IPS-18a (cell line): ENCODE measurements at regions not wholly inside any gene's neighbourhood (a gene's known extent, or its start where the extent isn't known, plus 50 kb on each side); places are given as distances from the start of the nearest gene placed in this dataset.

Experiments used
- H3K27ac ChIP-seq: one replicate; pipeline ENCODE4 v1.5.1; 2013; ENCODE audit warnings: low read length
- H3K27me3 ChIP-seq: one replicate; pipeline ENCODE4 v1.6.1; 2013; ENCODE audit warnings: mild to moderate bottlenecking, low read length; ENCODE audit not compliant: control insufficient read depth, insufficient read depth
- H3K36me3 ChIP-seq: one replicate; pipeline ENCODE4 v1.6.1; 2013; ENCODE audit warnings: low read depth, low read length; ENCODE audit not compliant: control insufficient read depth
- H3K4me1 ChIP-seq: one replicate; pipeline ENCODE4 v1.6.1; 2013; ENCODE audit warnings: low read depth, low read length; ENCODE audit not compliant: control insufficient read depth
- H3K4me3 ChIP-seq: one replicate; pipeline ENCODE4 v1.5.1; 2013; ENCODE audit warnings: low read length
- H3K9ac ChIP-seq: one replicate; pipeline ENCODE4 v1.6.1; 2013; ENCODE audit warnings: mild to moderate bottlenecking, low read length, moderate library complexity
- H3K9me3 ChIP-seq: one replicate; pipeline ENCODE4 v1.6.1; 2013; ENCODE audit warnings: low read depth, low read length; ENCODE audit not compliant: control insufficient read depth

GRCh38 chr6:134821397-134821796, 128.5 kb downstream of the ALDH8A1 start:
- H3K27ac ChIP-seq: no peak overlapping the region
- no peaks in the 10 kb centered on the region for H3K4me1 ChIP-seq
- no peak overlapping the region for H3K9ac ChIP-seq
- H3K27me3 ChIP-seq: no peaks in the 10 kb centered on the region
- H3K36me3 ChIP-seq: no peaks in the 10 kb centered on the region
- no peak overlapping the region for H3K4me3 ChIP-seq
- no peaks in the 10 kb centered on the region for H3K9me3 ChIP-seq

- H3K9ac ChIP-seq: no peak overlapping the region
- no peaks in the 10 kb centered on the region for H3K9me3 ChIP-seq
- no peak overlapping the region for H3K4me3 ChIP-seq
- no peak overlapping the region for H3K27ac ChIP-seq
- no peaks in the 10 kb centered on the region for H3K36me3 ChIP-seq
- H3K27me3 ChIP-seq: no peaks in the 10 kb centered on the region
- H3K4me1 ChIP-seq: no peaks in the 10 kb centered on the region
Observed at GRCh38 chr6:134819863-134820800, 129.8 kb downstream of the ALDH8A1 start.

DNA sequence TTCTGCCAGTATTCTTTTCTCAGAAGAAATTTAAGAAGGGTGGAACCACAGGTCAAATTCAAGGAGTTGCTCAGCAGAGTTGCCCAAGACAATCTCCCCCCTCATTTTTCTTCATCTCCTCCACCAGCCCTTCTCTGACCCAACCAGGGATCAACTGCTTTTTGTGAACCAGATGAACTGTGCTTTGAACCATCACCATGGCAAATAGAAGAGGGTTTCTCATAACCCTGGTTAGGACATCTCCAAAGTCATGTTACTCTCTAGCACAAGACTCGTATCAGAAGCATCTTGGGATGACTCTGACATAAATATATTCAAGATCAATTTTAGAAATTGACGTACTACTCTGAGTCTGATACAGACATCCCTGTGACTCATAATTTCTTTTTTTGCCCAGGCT, 130.7 kb downstream of the ALDH8A1 start:
- H3K36me3 ChIP-seq: no peaks in the 10 kb centered on the region
- H3K4me3 ChIP-seq: no peak overlapping the region

GRCh38 chr6:134817448-134817847, 132.5 kb downstream of the ALDH8A1 start:
- Histone ChIP-seq H3K27me3 (no peaks in the 10 kb centered on the region), H3K4me3 (no peak overlapping the region), H3K36me3 (no peaks in the 10 kb centered on the region), H3K9ac (no peak overlapping the region), H3K4me1 (no peaks in the 10 kb centered on the region), H3K27ac (no peak overlapping the region), H3K9me3 (no peaks in the 10 kb centered on the region)

More for the DNA sequence above, 130.7 kb downstream of the ALDH8A1 start:
- no peaks in the 10 kb centered on the region for H3K4me1 ChIP-seq
- H3K9ac ChIP-seq: no peak overlapping the region
- H3K27me3 ChIP-seq: no peaks in the 10 kb centered on the region
- no peak overlapping the region for H3K27ac ChIP-seq
- no peaks in the 10 kb centered on the region for H3K9me3 ChIP-seq

- H3K9ac ChIP-seq: no peak overlapping the region
- no peak overlapping the region for H3K4me3 ChIP-seq
- H3K4me1 ChIP-seq: no peaks in the 10 kb centered on the region
- H3K27me3 ChIP-seq: no peaks in the 10 kb centered on the region
- H3K36me3 ChIP-seq: no peaks in the 10 kb centered on the region
- no peak overlapping the region for H3K27ac ChIP-seq
- no peaks in the 10 kb centered on the region for H3K9me3 ChIP-seq
Observed at GRCh38 chr6:134816780-134817179, 133.1 kb downstream of the ALDH8A1 start.

GRCh38 chr6:134816300-134816699, 133.6 kb downstream of the ALDH8A1 start:
- Histone ChIP-seq H3K4me3 (no peak overlapping the region), H3K4me1 (no peaks in the 10 kb centered on the region), H3K27ac (no peak overlapping the region), H3K27me3 (no peaks in the 10 kb centered on the region), H3K9ac (no peak overlapping the region), H3K36me3 (no peaks in the 10 kb centered on the region), H3K9me3 (no peaks in the 10 kb centered on the region)

- Histone ChIP-seq H3K9me3 (no peaks in the 10 kb centered on the region), H3K27me3 (no peaks in the 10 kb centered on the region), H3K27ac (no peak overlapping the region), H3K4me1 (no peaks in the 10 kb centered on the region), H3K9ac (no peak overlapping the region), H3K4me3 (no peak overlapping the region), H3K36me3 (no peaks in the 10 kb centered on the region)
Observed at GRCh38 chr6:134814076-134814695, 135.7 kb downstream of the ALDH8A1 start.

GRCh38 chr6:134813146-134813545, 136.8 kb downstream of the ALDH8A1 start:
- Histone ChIP-seq H3K27ac (no peak overlapping the region), H3K36me3 (no peaks in the 10 kb centered on the region), H3K9ac (no peak overlapping the region), H3K4me3 (no peak overlapping the region), H3K27me3 (no peaks in the 10 kb centered on the region), H3K4me1 (no peaks in the 10 kb centered on the region), H3K9me3 (no peaks in the 10 kb centered on the region)

- H3K27ac ChIP-seq: no peak overlapping the region
- H3K27me3 ChIP-seq: no peaks in the 10 kb centered on the region
Observed at GRCh38 chr6:134810402-134810801, 139.5 kb downstream of the ALDH8A1 start.

GRCh38 chr6:134809130-134809529, 140.8 kb downstream of the ALDH8A1 start:
- H3K36me3 ChIP-seq: no peaks in the 10 kb centered on the region
- H3K4me1 ChIP-seq: no peaks in the 10 kb centered on the region
- no peak overlapping the region for H3K9ac ChIP-seq
- H3K9me3 ChIP-seq: no peaks in the 10 kb centered on the region
- no peaks in the 10 kb centered on the region for H3K27me3 ChIP-seq
- no peak overlapping the region for H3K4me3 ChIP-seq
- no peak overlapping the region for H3K27ac ChIP-seq

More at GRCh38 chr6:134810402-134810801, 139.5 kb downstream of the ALDH8A1 start:
- Histone ChIP-seq H3K4me1 (no peaks in the 10 kb centered on the region), H3K36me3 (no peaks in the 10 kb centered on the region), H3K4me3 (no peak overlapping the region), H3K9ac (no peak overlapping the region), H3K9me3 (no peaks in the 10 kb centered on the region)

- Histone ChIP-seq H3K9ac (no peak overlapping the region), H3K4me3 (no peak overlapping the region), H3K27me3 (no peaks in the 10 kb centered on the region), H3K9me3 (no peaks in the 10 kb centered on the region), H3K36me3 (no peaks in the 10 kb centered on the region), H3K27ac (no peak overlapping the region), H3K4me1 (no peaks in the 10 kb centered on the region)
Observed at GRCh38 chr6:134806180-134806798, 143.6 kb downstream of the ALDH8A1 start.
